ACC112 (cell line): ENCODE measurements at regions not wholly inside any gene's neighbourhood (a gene's known extent, or its start where the extent isn't known, plus 50 kb on each side); places are given as distances from the start of the nearest gene placed in this dataset.
"Not testable (repeated sequence)": the region's sequence is repeated elsewhere in the genome, so short reads cannot be mapped to it uniquely, and the experiment has no call there.

Experiments
- H2AFZ ChIP-seq: fragments of 200-600 bp; sonication (generic); one replicate; pipeline ENCODE4 v1.6.0; 2017; ENCODE audit warnings: antibody characterized with exemption, low read length; ENCODE audit not compliant: unreplicated experiment
- H3K27ac ChIP-seq: fragments of 200-600 bp; sonication (generic); 2 replicates; pipeline ENCODE4 v1.5.1; 2014; ENCODE audit warnings: low read depth, mild to moderate bottlenecking, antibody characterized with exemption, low read length, moderate library complexity
- H3K27me3 ChIP-seq: fragments of 200-600 bp; sonication (generic); 2 replicates; pipeline ENCODE4 v1.6.1; 2014; ENCODE audit warnings: mild to moderate bottlenecking, antibody characterized with exemption, low read length, moderate library complexity, mixed read lengths; ENCODE audit not compliant: insufficient read depth
- H3K36me3 ChIP-seq: fragments of 200-600 bp; sonication (generic); 2 replicates; pipeline ENCODE4 v1.6.1; 2016; ENCODE audit warnings: mild to moderate bottlenecking, antibody characterized with exemption, low read length, moderate library complexity, mixed read lengths; ENCODE audit not compliant: insufficient read depth
- H3K4me1 ChIP-seq: fragments of 200-600 bp; sonication (generic); one replicate; pipeline ENCODE4 v1.6.1; 2016; ENCODE audit warnings: low read length, mixed read lengths; ENCODE audit not compliant: insufficient read depth, unreplicated experiment, control insufficient read depth
- H3K4me3 ChIP-seq: fragments of 200-600 bp; sonication (generic); 2 replicates; pipeline ENCODE4 v1.5.1; 2014; ENCODE audit warnings: mild to moderate bottlenecking, low read depth, low read length
- H3K79me2 ChIP-seq: fragments of 200-600 bp; sonication (generic); one replicate; pipeline ENCODE4 v1.6.0; 2016; ENCODE audit warnings: low read length; ENCODE audit not compliant: control insufficient read depth, unreplicated experiment, insufficient read depth

GRCh38 chr2:95670686-95671085 is 78.9 kb downstream of the TRIM43 start:
- H3K4me3 ChIP-seq: no peak overlapping the region
- H3K27me3 ChIP-seq: peaks cover 5% of the 10 kb centered on the region
- H3K36me3 ChIP-seq: no peaks in the 10 kb centered on the region
- H2AFZ ChIP-seq: no peak overlapping the region
- no peaks in the 10 kb centered on the region for H3K79me2 ChIP-seq
- H3K4me1 ChIP-seq: peaks cover 18% of the 10 kb centered on the region
- no peak overlapping the region for H3K27ac ChIP-seq

GRCh38 chr2:95671171-95671570 is 79.4 kb downstream of the TRIM43 start:
- H3K4me3 ChIP-seq, H2AFZ ChIP-seq, H3K27ac ChIP-seq, H3K36me3 ChIP-seq, H3K79me2 ChIP-seq, H3K27me3 ChIP-seq: not testable (repeated sequence)
- H3K4me1 ChIP-seq: peaks cover 18% of the 10 kb centered on the region

GRCh38 chr2:95671992-95672391 is 80.2 kb downstream of the TRIM43 start:
- not testable (repeated sequence) for H3K4me3 ChIP-seq, H3K27me3 ChIP-seq, H2AFZ ChIP-seq, H3K36me3 ChIP-seq, H3K79me2 ChIP-seq, H3K27ac ChIP-seq
- peaks cover 18% of the 10 kb centered on the region for H3K4me1 ChIP-seq

GRCh38 chr2:95672500-95672899 is 80.7 kb downstream of the TRIM43 start:
- H3K36me3 ChIP-seq, H3K79me2 ChIP-seq, H2AFZ ChIP-seq, H3K27ac ChIP-seq, H3K4me3 ChIP-seq, H3K27me3 ChIP-seq: not testable (repeated sequence)
- H3K4me1 ChIP-seq: peaks cover 18% of the 10 kb centered on the region

GRCh38 chr2:95674186-95674585 is 82.4 kb downstream of the TRIM43 start:
- Histone ChIP-seq H3K27ac (no peak overlapping the region), H3K4me3 (no peak overlapping the region), H3K36me3 (no peaks in the 10 kb centered on the region), H3K79me2 (no peaks in the 10 kb centered on the region), H3K4me1 (peaks cover 16% of the 10 kb centered on the region), H2AFZ (no peak overlapping the region), H3K27me3 (peaks cover 5% of the 10 kb centered on the region)

- H3K27ac ChIP-seq, H3K79me2 ChIP-seq, H2AFZ ChIP-seq, H3K4me1 ChIP-seq, H3K36me3 ChIP-seq, H3K4me3 ChIP-seq, H3K27me3 ChIP-seq: not testable (repeated sequence)
Observed at GRCh38 chr2:95676573-95676972, 84.8 kb downstream of the TRIM43 start.

DNA sequence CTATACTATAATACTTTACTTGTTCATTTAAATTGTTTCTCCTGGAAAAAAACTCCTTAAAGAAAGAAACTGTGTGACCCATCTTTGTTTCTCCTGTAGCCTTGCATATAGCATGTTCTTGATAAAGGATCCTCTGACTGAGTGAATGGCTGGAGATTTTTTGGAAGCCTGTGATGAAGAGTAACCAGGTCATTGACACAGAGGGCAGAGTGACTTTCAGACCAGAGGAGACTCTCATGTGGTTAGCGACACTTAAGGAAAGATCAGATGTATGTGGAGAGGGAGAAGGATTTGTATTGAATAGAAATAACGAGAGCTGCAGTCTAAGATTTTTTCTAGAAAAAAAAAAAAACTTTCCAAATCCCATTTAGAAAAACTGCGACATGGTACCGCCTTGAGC is 85.5 kb downstream of the TRIM43 start:
- Histone ChIP-seq H3K36me3 (no peaks in the 10 kb centered on the region), H3K79me2 (no peaks in the 10 kb centered on the region), H2AFZ (no peak overlapping the region), H3K27me3 (peaks cover 5% of the 10 kb centered on the region), H3K4me1 (no peaks in the 10 kb centered on the region), H3K4me3 (no peak overlapping the region), H3K27ac (no peak overlapping the region)

- H2AFZ ChIP-seq, H3K27me3 ChIP-seq, H3K27ac ChIP-seq, H3K4me3 ChIP-seq, H3K79me2 ChIP-seq, H3K4me1 ChIP-seq, H3K36me3 ChIP-seq: not testable (repeated sequence)
Observed at GRCh38 chr2:95677833-95678232, 86.0 kb downstream of the TRIM43 start.

DNA sequence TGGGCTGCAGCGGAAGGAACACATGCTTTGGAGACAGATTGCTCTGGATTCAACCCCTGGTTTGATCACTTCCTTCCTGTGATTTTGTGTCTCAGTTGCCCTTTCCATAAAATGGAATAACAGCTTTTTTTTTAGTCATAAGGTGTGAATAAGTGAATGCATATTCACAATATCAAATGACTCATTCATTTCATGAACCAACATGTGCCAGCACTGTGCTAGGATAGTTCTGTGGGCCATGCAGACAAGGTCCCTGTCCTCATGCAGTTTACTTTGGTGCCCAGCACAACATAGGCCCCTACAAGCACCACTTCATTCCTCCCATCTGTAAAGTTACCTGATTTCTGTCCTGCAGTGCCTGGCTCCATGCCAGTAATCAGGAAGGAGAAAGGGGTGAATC is 89.4 kb downstream of the TRIM43 start:
- not testable (repeated sequence) for H3K36me3 ChIP-seq, H3K4me3 ChIP-seq, H3K4me1 ChIP-seq, H3K79me2 ChIP-seq, H3K27ac ChIP-seq, H3K27me3 ChIP-seq, H2AFZ ChIP-seq

DNA sequence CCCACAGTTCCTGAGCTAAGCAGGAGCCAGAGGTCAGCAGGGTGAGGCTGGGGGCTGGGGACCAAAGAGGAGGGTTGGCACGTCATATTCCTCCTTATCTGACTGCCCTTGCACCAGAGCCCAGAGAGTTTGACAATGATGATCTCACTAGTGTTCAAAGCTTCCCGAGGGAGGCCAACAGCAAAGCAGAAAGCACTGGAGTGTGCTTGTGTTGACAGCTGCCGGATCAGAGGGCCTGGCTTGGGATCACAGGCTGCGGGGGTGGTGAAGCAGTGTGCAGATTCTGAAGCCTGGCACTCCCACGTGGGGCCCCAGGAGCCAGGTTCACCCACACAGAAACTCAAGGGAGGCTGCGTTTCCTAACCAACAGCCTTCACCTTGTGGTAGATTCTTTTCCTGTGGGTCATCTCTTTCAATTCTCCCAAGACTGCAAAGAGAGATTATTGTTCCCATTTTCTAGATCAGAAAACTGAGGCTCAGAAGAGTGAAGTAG is 89.8 kb downstream of the TRIM43 start:
- 0 out of 2 replicates have a peak overlapping the region, but pooled peaks have one; percentile 52 for H3K27ac ChIP-seq
- H3K4me3 ChIP-seq, H2AFZ ChIP-seq: not testable (repeated sequence)

GRCh38 chr2:95682889-95683517 is 91.2 kb downstream of the TRIM43 start:
- H3K27ac ChIP-seq: peak overlapping the region; percentile 69
- not testable (repeated sequence) for H3K27me3 ChIP-seq, H3K36me3 ChIP-seq, H3K79me2 ChIP-seq
- peak overlapping the region; percentile 78 for H2AFZ ChIP-seq
- H3K4me3 ChIP-seq: peak overlapping the region; percentile 84
- peaks cover 26% of the 10 kb centered on the region for H3K4me1 ChIP-seq

More for the DNA sequence above, 89.8 kb downstream of the TRIM43 start:
- H3K36me3 ChIP-seq, H3K79me2 ChIP-seq, H3K27me3 ChIP-seq: not testable (repeated sequence)
- H3K4me1 ChIP-seq: peaks cover 13% of the 10 kb centered on the region
